Mesenchymal stem cell (in vitro differentiated cells and primary cell): ENCODE measurements at regions not wholly inside any gene's neighbourhood (a gene's known extent, or its start where the extent isn't known, plus 50 kb on each side); places are given as distances from the start of the nearest gene placed in this dataset.

Source experiments
- DNase-seq: peaks from one replicate; pipeline ENCODE4 v3.0.0-alpha.2; 2013
- H2AFZ ChIP-seq: one replicate; pipeline ENCODE4 v1.6.1; 2013; ENCODE audit warnings: low read depth, mild to moderate bottlenecking, control low read depth, inconsistent platforms, low read length, moderate library complexity
- H2AK5ac ChIP-seq: 2 replicates; pipeline ENCODE4 v1.6.1; 2013; ENCODE audit warnings: low read length, moderate library complexity, mild to moderate bottlenecking, inconsistent platforms; ENCODE audit not compliant: severe bottlenecking
- H2BK120ac ChIP-seq: one replicate; pipeline ENCODE4 v1.6.1; 2013; ENCODE audit warnings: low read depth, mild to moderate bottlenecking, inconsistent platforms, low read length, moderate library complexity
- H2BK12ac ChIP-seq, 2 experiments: one replicate each; pipeline ENCODE4 v1.6.1; 2013; ENCODE audit warnings: inconsistent platforms in 2 of 2, low read length in 2 of 2, mild to moderate bottlenecking in 2 of 2, moderate library complexity in 2 of 2, control low read depth in 1 of 2
- H2BK15ac ChIP-seq: one replicate; pipeline ENCODE4 v1.6.1; 2013; ENCODE audit warnings: mild to moderate bottlenecking, low read depth, inconsistent platforms; ENCODE audit not compliant: poor library complexity, severe bottlenecking
- H2BK5ac ChIP-seq: 2 replicates; pipeline ENCODE4 v1.6.1; 2013; ENCODE audit warnings: low read depth, mild to moderate bottlenecking, low read length, control low read depth, inconsistent platforms; ENCODE audit not compliant: poor library complexity, severe bottlenecking
- H3K14ac ChIP-seq, 2 experiments: one replicate each; pipeline ENCODE4 v1.6.1; 2013; ENCODE audit warnings: inconsistent platforms in 2 of 2, low read length in 2 of 2, control low read depth in 1 of 2, mild to moderate bottlenecking in 1 of 2, moderate library complexity in 1 of 2
- H3K18ac ChIP-seq, 2 experiments: one replicate each; pipeline ENCODE4 v1.6.1; 2013; ENCODE audit warnings: inconsistent platforms in 2 of 2, low read length in 2 of 2, control low read depth in 1 of 2, low read depth in 1 of 2, mild to moderate bottlenecking in 1 of 2
- H3K23ac ChIP-seq, 2 experiments: one replicate each; pipeline ENCODE4 v1.6.1; 2013; ENCODE audit warnings: inconsistent platforms in 2 of 2, low read length in 2 of 2, mild to moderate bottlenecking in 2 of 2, moderate library complexity in 2 of 2, control low read depth in 1 of 2
- H3K27ac ChIP-seq: 2 replicates; pipeline ENCODE4 v1.5.1; 2013; ENCODE audit warnings: mild to moderate bottlenecking, moderate library complexity, low read length, control low read depth, inconsistent platforms; ENCODE audit not compliant: poor library complexity, severe bottlenecking
- H3K27me3 ChIP-seq, 2 experiments: 2 replicates each; pipeline versions ENCODE4 v1.6.1 to v1.7.0; 2013; ENCODE audit warnings: low read length in 2 of 2, mild to moderate bottlenecking in 2 of 2, moderate library complexity in 2 of 2, control low read depth in 1 of 2, inconsistent platforms in 1 of 2; ENCODE audit not compliant: control insufficient read depth in 1 of 2, insufficient read depth in 1 of 2
- H3K36me3 ChIP-seq, 2 experiments: 2 replicates each; pipeline versions ENCODE4 v1.6.1 to v1.7.0; 2013; ENCODE audit warnings: low read length in 2 of 2, control low read depth in 1 of 2, inconsistent platforms in 1 of 2, low read depth in 1 of 2, mild to moderate bottlenecking in 1 of 2; ENCODE audit not compliant: insufficient read depth in 2 of 2, control insufficient read depth in 1 of 2
- H3K4ac ChIP-seq, 2 experiments: one replicate each; pipeline ENCODE4 v1.6.1; 2013; ENCODE audit warnings: inconsistent platforms in 2 of 2, low read length in 2 of 2, mild to moderate bottlenecking in 2 of 2, moderate library complexity in 2 of 2, control low read depth in 1 of 2, low read depth in 1 of 2
- H3K4me1 ChIP-seq: 2 replicates; pipeline ENCODE4 v1.6.1; 2013; ENCODE audit warnings: low read depth, low read length, control low read depth; ENCODE audit not compliant: control insufficient read depth, insufficient read depth
- H3K4me2 ChIP-seq: 2 replicates; pipeline ENCODE4 v1.6.1; 2013; ENCODE audit warnings: low read length, mild to moderate bottlenecking, inconsistent platforms; ENCODE audit not compliant: poor library complexity, severe bottlenecking
- H3K4me3 ChIP-seq, 2 experiments: 2 replicates each; pipeline versions ENCODE4 v1.5.1 to v1.7.0; 2013; ENCODE audit warnings: low read length in 2 of 2, mild to moderate bottlenecking in 2 of 2, control low read depth in 1 of 2, low read depth in 1 of 2; ENCODE audit not compliant: insufficient read depth in 1 of 2
- H3K79me1 ChIP-seq: replicated peaks from 2 replicates; pipeline ENCODE4 v1.6.1; 2013; ENCODE audit warnings: mild to moderate bottlenecking, control low read depth, low read length, inconsistent platforms; ENCODE audit not compliant: poor library complexity, severe bottlenecking
- H3K9ac ChIP-seq: 2 replicates; pipeline ENCODE4 v1.7.0; 2013; ENCODE audit warnings: mild to moderate bottlenecking, low read length, moderate library complexity
- H3K9me3 ChIP-seq: 2 replicates; pipeline ENCODE4 v1.7.0; 2013; ENCODE audit warnings: mild to moderate bottlenecking, low read length; ENCODE audit not compliant: control insufficient read depth
- H4K8ac ChIP-seq: one replicate; pipeline ENCODE4 v1.6.1; 2013; ENCODE audit warnings: inconsistent platforms, mild to moderate bottlenecking, low read length, moderate library complexity
- H4K91ac ChIP-seq: one replicate; pipeline ENCODE4 v1.6.1; 2013; ENCODE audit warnings: mild to moderate bottlenecking, low read length, inconsistent platforms
- WGBS: methylation state at CpG from one replicate; pipeline ENCODE4 v1.1.7; 2013; ENCODE audit warnings: mixed read lengths; 5-methylcytosine and 5-hydroxymethylcytosine counted together

DNA sequence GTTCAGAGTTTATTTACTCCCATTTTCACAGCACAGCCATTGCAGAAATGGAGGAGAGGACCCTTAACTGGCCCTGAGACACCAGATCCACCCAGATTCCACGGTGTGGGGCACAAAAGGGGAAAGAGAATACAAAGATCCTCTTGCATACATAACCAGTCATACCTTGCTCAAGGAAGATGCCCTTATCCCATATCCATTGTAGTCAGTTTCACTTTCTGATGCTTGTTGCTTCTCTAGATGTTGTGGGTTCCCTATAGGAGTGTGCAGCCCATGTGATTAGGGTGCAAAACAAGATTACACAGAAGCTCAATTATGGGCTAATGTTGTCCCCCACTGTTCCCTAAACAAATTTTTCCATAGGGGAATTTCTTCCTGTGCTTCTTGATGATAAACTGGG lies 1309.0 kb upstream of the PABPC4L start:
- H2BK5ac ChIP-seq = no peak overlapping the region
- no peak overlapping the region for H3K14ac ChIP-seq
- no peak overlapping the region for H2BK12ac ChIP-seq
- H3K4ac ChIP-seq = no peak overlapping the region
- no peaks in the 10 kb centered on the region for H3K36me3 ChIP-seq
- H3K9me3 ChIP-seq = no peaks in the 10 kb centered on the region
- no peak overlapping the region for H4K91ac ChIP-seq
- H3K27ac ChIP-seq = no peak overlapping the region
- no peak overlapping the region for H3K9ac ChIP-seq
- peak overlapping the region in 1 of 2 experiments; percentile 39 for H3K18ac ChIP-seq
- H3K4me1 ChIP-seq = no peaks in the 10 kb centered on the region
- H2BK120ac ChIP-seq = no peak overlapping the region
- H3K4me3 ChIP-seq = no peak overlapping the region
- no peak for DNase-seq
- no peaks in the 10 kb centered on the region for H3K27me3 ChIP-seq
- H2AK5ac ChIP-seq = no peak overlapping the region
- H4K8ac ChIP-seq = no peak overlapping the region
- H3K79me1 ChIP-seq = no peaks in the 10 kb centered on the region
- no peak overlapping the region for H2AFZ ChIP-seq
- H3K23ac ChIP-seq = no peak overlapping the region
- 100% methylated on average over 1 of the region's 1 CpG for WGBS
- H2BK15ac ChIP-seq = no peak overlapping the region
- H3K4me2 ChIP-seq = no peak overlapping the region

GRCh38 chr4:135508006-135508714 lies 1306.6 kb upstream of the PABPC4L start:
- no peak overlapping the region for H2AFZ ChIP-seq
- no peak overlapping the region for H3K4me3 ChIP-seq
- no peaks in the 10 kb centered on the region for H3K4me1 ChIP-seq
- H3K4ac ChIP-seq = no peak overlapping the region
- 78% methylated on average over 1 of the region's 4 CpGs for WGBS
- H3K9ac ChIP-seq = no peak overlapping the region
- H3K27ac ChIP-seq = no peak overlapping the region
- no peak overlapping the region for H4K91ac ChIP-seq
- no peaks in the 10 kb centered on the region for H3K36me3 ChIP-seq
- no peak overlapping the region for H3K23ac ChIP-seq
- no peak overlapping the region for H2BK12ac ChIP-seq
- no peak overlapping the region for H2AK5ac ChIP-seq
- H2BK5ac ChIP-seq = no peak overlapping the region
- no peak overlapping the region for H4K8ac ChIP-seq
- H3K9me3 ChIP-seq = no peaks in the 10 kb centered on the region
- no peak overlapping the region for H3K18ac ChIP-seq
- H3K27me3 ChIP-seq = no peaks in the 10 kb centered on the region
- peak; percentile 34 for DNase-seq
- no peak overlapping the region for H3K4me2 ChIP-seq
- H2BK15ac ChIP-seq = no peak overlapping the region
- no peak overlapping the region for H3K14ac ChIP-seq
- no peaks in the 10 kb centered on the region for H3K79me1 ChIP-seq
- no peak overlapping the region for H2BK120ac ChIP-seq

- H2BK5ac ChIP-seq = no peak overlapping the region
- no peaks in the 10 kb centered on the region for H3K27me3 ChIP-seq
- H2AFZ ChIP-seq = no peak overlapping the region
- no peak overlapping the region for H3K23ac ChIP-seq
- H3K18ac ChIP-seq = no peak overlapping the region
- H4K8ac ChIP-seq = no peak overlapping the region
- H3K9ac ChIP-seq = no peak overlapping the region
- H4K91ac ChIP-seq = no peak overlapping the region
- no peaks in the 10 kb centered on the region for H3K4me1 ChIP-seq
- H3K9me3 ChIP-seq = no peaks in the 10 kb centered on the region
- H3K4me2 ChIP-seq = no peak overlapping the region
- no peak overlapping the region for H3K4me3 ChIP-seq
- no CpG with 5 or more reads among the region's 1 CpG for WGBS
- H2BK12ac ChIP-seq = no peak overlapping the region
- H2BK15ac ChIP-seq = no peak overlapping the region
- H3K14ac ChIP-seq = no peak overlapping the region
- H3K27ac ChIP-seq = no peak overlapping the region
- H2AK5ac ChIP-seq = no peak overlapping the region
- H2BK120ac ChIP-seq = no peak overlapping the region
- no peaks in the 10 kb centered on the region for H3K36me3 ChIP-seq
- DNase-seq = no peak
- H3K79me1 ChIP-seq = no peaks in the 10 kb centered on the region
- H3K4ac ChIP-seq = no peak overlapping the region
Measured at GRCh38 chr4:135497563-135498152, 1296.1 kb upstream of the PABPC4L start.

GRCh38 chr4:135492439-135492838 lies 1290.8 kb upstream of the PABPC4L start:
- H2AFZ ChIP-seq = no peak overlapping the region
- H4K8ac ChIP-seq = no peak overlapping the region
- 86% methylated on average over 1 of the region's 2 CpGs for WGBS
- no peak overlapping the region for H2AK5ac ChIP-seq
- no peak overlapping the region for H3K14ac ChIP-seq
- H3K18ac ChIP-seq = no peak overlapping the region
- no peak overlapping the region for H3K4me2 ChIP-seq
- H2BK12ac ChIP-seq = no peak overlapping the region
- no peak overlapping the region for H3K4me3 ChIP-seq
- no peaks in the 10 kb centered on the region for H3K79me1 ChIP-seq
- H4K91ac ChIP-seq = no peak overlapping the region
- no peak overlapping the region for H2BK120ac ChIP-seq
- no peaks in the 10 kb centered on the region for H3K9me3 ChIP-seq
- H2BK15ac ChIP-seq = no peak overlapping the region
- DNase-seq = no peak
- H2BK5ac ChIP-seq = no peak overlapping the region
- H3K27ac ChIP-seq = no peak overlapping the region
- H3K36me3 ChIP-seq = no peaks in the 10 kb centered on the region
- H3K4ac ChIP-seq = no peak overlapping the region
- no peak overlapping the region for H3K9ac ChIP-seq
- H3K23ac ChIP-seq = no peak overlapping the region
- no peaks in the 10 kb centered on the region for H3K27me3 ChIP-seq
- H3K4me1 ChIP-seq = no peaks in the 10 kb centered on the region
